GM20000 (cell line): ENCODE measurements at regions not wholly inside any gene's neighbourhood (a gene's known extent, or its start where the extent isn't known, plus 50 kb on each side); places are given as distances from the start of the nearest gene placed in this dataset.

Experiments
- DNase-seq: peaks from one replicate; pipeline ENCODE4 v3.0.0; 2012; ENCODE audit warnings: low spot score
- CTCF ChIP-seq: IDR thresholded peaks from 2 replicates; pipeline ENCODE4 v1.5.1; 2012; ENCODE audit warnings: mild to moderate bottlenecking, control low read depth; ENCODE audit errors: extremely low read depth, missing control alignments

- no peak for DNase-seq
- TF ChIP-seq CTCF: no peak
These were observed 478.5 kb upstream of the TNP1 start for GRCh38 chr2:217338306-217338916.

- DNase-seq: no peak
- no peak for TF ChIP-seq CTCF
These were observed 477.9 kb upstream of the TNP1 start for GRCh38 chr2:217337771-217338170.

GRCh38 chr2:217336694-217337093 lies 476.8 kb upstream of the TNP1 start:
- no peak for TF ChIP-seq CTCF
- no peak for DNase-seq

- no peak for DNase-seq
- TF ChIP-seq CTCF: no peak
These were observed 475.6 kb upstream of the TNP1 start for GRCh38 chr2:217335341-217335966.

- no peak for DNase-seq
- no peak for TF ChIP-seq CTCF
These were observed 474.7 kb upstream of the TNP1 start for GRCh38 chr2:217334561-217334960.

GRCh38 chr2:217332866-217333265 lies 473.0 kb upstream of the TNP1 start:
- no peak for DNase-seq
- TF ChIP-seq CTCF: no peak

- TF ChIP-seq CTCF: no peak
- DNase-seq: no peak
These were observed 472.5 kb upstream of the TNP1 start for GRCh38 chr2:217332417-217332791.
